Activated B cell treated with CpG ODN at 0.5 μM for 24 hours (primary cell): ENCODE measurements at regions not wholly inside any gene's neighbourhood (a gene's known extent, or its start where the extent isn't known, plus 50 kb on each side); places are given as distances from the start of the nearest gene placed in this dataset.

Experiments
- ATAC-seq: fragments of 200-7000 bp; cut with Tn5 transposase; one replicate; pipeline ENCODE4 v1.10.0; 2021; ENCODE audit warnings: low read depth, mild to moderate bottlenecking, moderate library complexity
- CTCF ChIA-PET: fragments of 350-600 bp; sonication (Branson Sonifier 250); formaldehyde crosslinking; loops from one replicate; lab custom pipeline; 2021; ENCODE audit warnings: antibody characterized with exemption; lab: Charles Lee
- POLR2A ChIA-PET: fragments of 350-600 bp; sonication (Branson Sonifier 250); formaldehyde crosslinking; loops from one replicate; lab custom pipeline; 2021; ENCODE audit warnings: antibody characterized with exemption; lab: Charles Lee
- DNase-seq: peaks from one replicate; pipeline ENCODE4 v3.0.0; 2022
- H3K27ac Mint-ChIP-seq: one replicate; pipeline ENCODE4 v1.8.0; 2020; ENCODE audit warnings: mixed read lengths
- H3K27me3 Mint-ChIP-seq: one replicate; pipeline ENCODE4 v1.8.0; 2021; ENCODE audit warnings: mixed read lengths
- H3K36me3 Mint-ChIP-seq: one replicate; pipeline ENCODE4 v1.8.0; 2021; ENCODE audit warnings: low read depth, mixed read lengths
- H3K4me1 Mint-ChIP-seq: one replicate; pipeline ENCODE4 v1.8.0; 2021; ENCODE audit warnings: mixed read lengths
- H3K4me3 Mint-ChIP-seq: one replicate; pipeline ENCODE4 v1.8.0; 2020; ENCODE audit warnings: mild to moderate bottlenecking, mixed read lengths
- H3K9me3 Mint-ChIP-seq: one replicate; pipeline ENCODE4 v1.8.0; 2020; ENCODE audit warnings: mixed read lengths
- intact Hi-C: fragments of 100-400 bp; cut with micrococcal nuclease; formaldehyde crosslinking; loops from one replicate; pipeline ENCODE4 v1.15.1; 2024
- TF ChIP-seq, protein P1 (sequence below): fragments of 200-600 bp; IDR thresholded peaks from one replicate; pipeline ENCODE4 v1.8.0; 2022; ENCODE audit warnings: antibody characterized with exemption, mild to moderate bottlenecking

DNA sequence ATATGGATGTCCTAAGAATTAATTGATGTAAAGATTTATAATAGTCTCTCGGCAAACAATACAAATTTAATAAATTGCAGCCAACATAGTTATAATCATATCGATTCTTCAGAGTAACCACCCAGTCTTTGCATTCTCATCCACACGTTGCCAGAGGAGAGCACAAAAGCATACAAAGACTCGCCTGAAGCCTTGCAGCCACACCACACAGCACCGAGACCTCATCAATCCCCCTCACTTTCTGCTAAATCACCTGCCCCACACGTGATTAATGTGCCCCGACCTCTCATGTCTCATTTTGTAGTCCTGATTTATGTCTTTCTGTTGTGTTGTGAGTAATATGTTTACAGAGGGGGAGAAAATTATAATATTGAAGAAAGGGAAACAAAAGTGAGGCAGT, 510.4 kb downstream of the TRIML1 start:
- no peak for DNase-seq
- H3K4me1 Mint-ChIP-seq, result no peaks in the 10 kb centered on the region
- H3K36me3 Mint-ChIP-seq, result no peaks in the 10 kb centered on the region
- intact Hi-C loops, result no loop called here
- CTCF ChIA-PET, result no interaction called here
- no peaks in the 10 kb centered on the region for H3K27me3 Mint-ChIP-seq
- H3K9me3 Mint-ChIP-seq, result peaks cover 11% of the 10 kb centered on the region
- no peak overlapping the region for H3K4me3 Mint-ChIP-seq
- no peak for ATAC-seq
- TF ChIP-seq, protein P1, sequence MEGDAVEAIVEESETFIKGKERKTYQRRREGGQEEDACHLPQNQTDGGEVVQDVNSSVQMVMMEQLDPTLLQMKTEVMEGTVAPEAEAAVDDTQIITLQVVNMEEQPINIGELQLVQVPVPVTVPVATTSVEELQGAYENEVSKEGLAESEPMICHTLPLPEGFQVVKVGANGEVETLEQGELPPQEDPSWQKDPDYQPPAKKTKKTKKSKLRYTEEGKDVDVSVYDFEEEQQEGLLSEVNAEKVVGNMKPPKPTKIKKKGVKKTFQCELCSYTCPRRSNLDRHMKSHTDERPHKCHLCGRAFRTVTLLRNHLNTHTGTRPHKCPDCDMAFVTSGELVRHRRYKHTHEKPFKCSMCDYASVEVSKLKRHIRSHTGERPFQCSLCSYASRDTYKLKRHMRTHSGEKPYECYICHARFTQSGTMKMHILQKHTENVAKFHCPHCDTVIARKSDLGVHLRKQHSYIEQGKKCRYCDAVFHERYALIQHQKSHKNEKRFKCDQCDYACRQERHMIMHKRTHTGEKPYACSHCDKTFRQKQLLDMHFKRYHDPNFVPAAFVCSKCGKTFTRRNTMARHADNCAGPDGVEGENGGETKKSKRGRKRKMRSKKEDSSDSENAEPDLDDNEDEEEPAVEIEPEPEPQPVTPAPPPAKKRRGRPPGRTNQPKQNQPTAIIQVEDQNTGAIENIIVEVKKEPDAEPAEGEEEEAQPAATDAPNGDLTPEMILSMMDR, result no peak
- no peak overlapping the region for H3K27ac Mint-ChIP-seq
- POLR2A ChIA-PET, result no interaction called here

DNA sequence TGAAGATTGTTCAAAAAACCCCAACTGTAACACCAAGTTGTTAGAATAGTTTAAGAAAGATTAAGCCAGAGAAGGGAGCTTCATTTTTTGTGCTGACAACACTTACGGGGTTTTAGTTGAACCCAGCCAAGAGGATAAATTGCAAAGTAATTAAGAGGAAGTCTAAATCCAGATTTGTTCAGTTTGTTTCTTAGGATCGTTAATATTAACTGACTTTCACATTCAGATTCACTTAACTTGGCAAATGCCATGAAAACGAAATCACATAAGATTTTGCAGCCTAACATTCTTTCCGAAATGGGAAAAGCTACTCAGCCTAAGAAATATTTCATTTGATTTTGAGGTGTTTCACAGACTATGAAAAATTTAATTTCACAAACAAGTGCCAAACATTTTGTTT, 511.3 kb downstream of the TRIML1 start:
- no peak overlapping the region for H3K27ac Mint-ChIP-seq
- intact Hi-C loops, result no loop called here
- no peaks in the 10 kb centered on the region for H3K4me1 Mint-ChIP-seq
- TF ChIP-seq, protein P1, result no peak
- no peak overlapping the region for H3K4me3 Mint-ChIP-seq
- CTCF ChIA-PET, result no interaction called here
- ATAC-seq (no peak), DNase-seq (no peak)
- POLR2A ChIA-PET, result no interaction called here
- H3K9me3 Mint-ChIP-seq, result peaks cover 13% of the 10 kb centered on the region
- no peaks in the 10 kb centered on the region for H3K27me3 Mint-ChIP-seq
- H3K36me3 Mint-ChIP-seq, result no peaks in the 10 kb centered on the region

DNA sequence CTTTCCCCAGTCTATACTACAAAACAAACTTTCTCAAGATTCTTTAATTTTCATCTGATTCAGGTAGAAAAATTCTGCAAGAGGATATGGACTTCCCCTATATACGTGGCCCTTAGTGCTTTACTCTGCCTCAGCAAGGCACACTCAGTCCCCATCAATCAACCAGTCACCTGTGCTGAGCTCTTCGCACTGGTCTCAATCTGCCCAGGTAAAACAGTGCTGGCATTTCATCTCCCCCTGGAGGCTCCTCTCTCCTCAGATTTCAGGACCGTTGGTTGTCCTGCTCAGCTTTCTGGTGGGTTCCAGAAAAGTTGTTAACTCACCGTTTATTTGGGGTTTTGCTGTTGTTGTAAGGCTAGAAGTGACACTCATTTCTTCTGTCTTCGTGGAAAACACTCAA, 518.1 kb downstream of the TRIML1 start:
- Mint-ChIP-seq H3K27ac (no peak overlapping the region), H3K36me3 (no peaks in the 10 kb centered on the region), H3K4me3 (no peak overlapping the region), H3K4me1 (no peaks in the 10 kb centered on the region), H3K9me3 (peaks cover 5% of the 10 kb centered on the region), H3K27me3 (no peaks in the 10 kb centered on the region)
- intact Hi-C loops, result no loop called here
- POLR2A ChIA-PET, result no interaction called here
- TF ChIP-seq, protein P1, result no peak
- CTCF ChIA-PET, result no interaction called here
- DNase-seq (no peak), ATAC-seq (no peak)

DNA sequence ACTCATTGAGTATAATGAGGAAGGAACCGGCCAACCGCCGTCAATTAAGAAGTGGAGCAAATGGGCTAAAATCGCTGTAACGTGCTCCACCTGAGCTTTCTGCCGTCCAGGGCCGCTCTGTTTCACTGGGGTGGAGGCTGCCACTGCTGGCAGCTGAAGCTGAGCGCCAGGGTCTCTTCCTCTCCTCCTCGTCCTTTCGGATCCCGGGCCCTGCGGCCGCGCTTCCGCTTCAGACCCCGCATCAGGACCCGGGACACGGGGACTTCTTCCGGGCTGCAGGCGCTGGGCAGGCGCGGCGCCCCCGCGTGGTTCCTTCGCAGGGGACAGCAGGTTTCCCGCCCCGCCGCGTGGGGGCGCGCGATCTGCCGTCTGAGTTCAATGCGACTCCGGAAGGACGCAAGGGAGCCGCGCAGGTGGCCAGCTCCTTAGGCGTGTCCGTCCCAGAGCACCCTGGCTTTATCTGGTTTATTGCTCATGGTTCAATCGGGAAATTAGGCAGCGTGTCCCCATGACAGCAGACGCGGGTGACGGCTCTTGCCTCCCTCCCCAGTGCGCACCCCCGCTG, 519.8 kb downstream of the TRIML1 start:
- Mint-ChIP-seq H3K27ac (no peak overlapping the region), H3K4me3 (no peak overlapping the region), H3K27me3 (no peaks in the 10 kb centered on the region), H3K36me3 (no peaks in the 10 kb centered on the region), H3K4me1 (no peaks in the 10 kb centered on the region), H3K9me3 (peaks cover 5% of the 10 kb centered on the region)
- ChIA-PET CTCF (no interaction called here), POLR2A (no interaction called here)
- TF ChIP-seq, protein P1, result no peak
- DNase-seq, result no peak
- ATAC-seq, result no peak
- intact Hi-C loops, result no loop called here

DNA sequence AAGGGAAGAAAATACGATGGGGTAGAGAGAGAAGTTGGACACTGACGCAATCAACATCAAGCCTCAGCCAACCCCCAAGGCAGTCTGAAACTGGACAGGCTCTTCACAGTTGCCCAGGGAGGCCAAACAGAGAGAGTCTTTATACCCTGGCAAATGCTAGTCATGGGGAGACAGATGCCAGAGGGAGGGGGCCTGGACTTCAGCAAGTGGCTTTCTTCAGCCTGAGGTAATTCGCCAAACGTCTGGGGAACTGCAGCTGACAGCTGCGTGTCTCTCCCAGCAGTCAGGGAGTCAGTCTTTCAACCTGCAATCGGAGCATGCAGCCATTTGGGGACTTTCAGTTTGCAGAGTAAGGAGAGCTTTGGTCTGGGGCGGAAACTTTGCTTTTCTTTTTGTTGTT, 521.6 kb downstream of the TRIML1 start:
- Mint-ChIP-seq H3K9me3 (peaks cover 4% of the 10 kb centered on the region), H3K27ac (no peak overlapping the region), H3K36me3 (no peaks in the 10 kb centered on the region), H3K27me3 (no peaks in the 10 kb centered on the region), H3K4me1 (no peaks in the 10 kb centered on the region), H3K4me3 (no peak overlapping the region)
- DNase-seq, result no peak
- ChIA-PET POLR2A (no interaction called here), CTCF (interaction anchor here (0.7 kb wide), 1 partner anchor 33 kb away, joined by 4 read pairs; no protein-coding TSS in a partner anchor)
- intact Hi-C loops, result no loop called here
- TF ChIP-seq, protein P1, result no peak
- no peak for ATAC-seq
